K562 (cell line): ENCODE measurements at regions not wholly inside any gene's neighbourhood (a gene's known extent, or its start where the extent isn't known, plus 50 kb on each side); places are given as distances from the start of the nearest gene placed in this dataset.

ENCODE experiments used
- SRSF1 ChIP-seq: fragments of 200-400 bp; formaldehyde crosslinking; IDR thresholded peaks from 2 replicates; pipeline ENCODE4 v1.6.1; 2017; ENCODE audit warnings: mild to moderate bottlenecking, low read depth, low read length, moderate library complexity
- TCF7 ChIP-seq: sonication (generic); IDR thresholded peaks from 2 replicates; pipeline ENCODE4 v1.6.1; 2016; ENCODE audit warnings: antibody characterized with exemption, borderline replicate concordance
- ZKSCAN1 ChIP-seq: fragments of 150-350 bp; IDR thresholded peaks from 2 replicates; pipeline ENCODE4 v1.6.1; 2016; ENCODE audit warnings: low read depth, low read length
- ZNF639 ChIP-seq, 2 experiments: fragments of 200-800 bp in 1 of 2; sonication (Bioruptor generic) in 1 of 2; sonication (generic) in 1 of 2; formaldehyde crosslinking in 1 of 2; IDR thresholded peaks in 1 of 2; conservative IDR thresholded peaks in 1 of 2; 2 replicates each; pipeline versions ENCODE4 v1.5.0 to v1.6.1; 2016 to 2020; ENCODE audit warnings: missing compliant biosample characterization in 1 of 2, missing genetic modification characterization in 1 of 2, missing genetic modification reagents in 1 of 2

- no peak for TF ChIP-seq ZNF639 (CRISPR knock-in tag; conservative IDR thresholded peaks at IDR 0.05 in 1 of 2, IDR thresholded peaks at IDR 0.05 in 1 of 2)
- TF ChIP-seq TCF7: no peak
- TF ChIP-seq SRSF1: no peak
- TF ChIP-seq ZKSCAN1: no peak
These were observed 67.6 kb upstream of the TGFBR2 start for GRCh38 chr3:30538791-30539190.
